HEK293T (cell line): ENCODE measurements at regions not wholly inside any gene's neighbourhood (a gene's known extent, or its start where the extent isn't known, plus 50 kb on each side); places are given as distances from the start of the nearest gene placed in this dataset.

Experiments used
- CTCF ChIA-PET: fragments of 350-600 bp; formaldehyde crosslinking; extraction: SDS; loops from one replicate; lab custom pipeline; 2021; ENCODE audit warnings: antibody characterized with exemption, inconsistent platforms; lab: Yijun Ruan, JAX
- POLR2A ChIA-PET: fragments of 350-600 bp; formaldehyde crosslinking; extraction: SDS; loops from one replicate; lab custom pipeline; 2020; ENCODE audit warnings: antibody characterized with exemption, inconsistent platforms; lab: Yijun Ruan, JAX
- DNase-seq: peaks from one replicate; pipeline ENCODE4 v3.0.0; 2012; ENCODE audit warnings: mixed read lengths; ENCODE audit errors: extremely low spot score
- ARNT ChIP-seq: fragments of 450-650 bp; IDR thresholded peaks from 2 replicates; pipeline ENCODE4 v1.6.1; 2017; ENCODE audit warnings: mild to moderate bottlenecking
- BHLHE40 ChIP-seq: fragments of 450-650 bp; IDR thresholded peaks from 2 replicates; pipeline ENCODE4 v1.6.1; 2016; ENCODE audit warnings: mild to moderate bottlenecking, moderate library complexity, borderline replicate concordance
- CTBP1 ChIP-seq: fragments of 450-650 bp; IDR thresholded peaks from 2 replicates; pipeline ENCODE4 v1.6.1; 2016; ENCODE audit warnings: borderline replicate concordance
- ELF4 ChIP-seq: fragments of 450-650 bp; IDR thresholded peaks from 2 replicates; pipeline ENCODE4 v1.6.1; 2017; ENCODE audit warnings: antibody characterized with exemption
- FOXA1 ChIP-seq: fragments of 450-650 bp; IDR thresholded peaks from 2 replicates; pipeline ENCODE4 v1.6.1; 2016; ENCODE audit warnings: mild to moderate bottlenecking
- FOXK2 ChIP-seq: fragments of 450-650 bp; IDR thresholded peaks from 2 replicates; pipeline ENCODE4 v1.6.1; 2016; ENCODE audit warnings: mild to moderate bottlenecking
- FOXM1 ChIP-seq: fragments of 450-650 bp; IDR thresholded peaks from 2 replicates; pipeline ENCODE4 v1.6.1; 2017; ENCODE audit warnings: mild to moderate bottlenecking, borderline replicate concordance
- HDGF ChIP-seq: fragments of 450-650 bp; IDR thresholded peaks from 2 replicates; pipeline ENCODE4 v1.6.1; 2017; ENCODE audit warnings: antibody characterized with exemption, borderline replicate concordance
- L3MBTL2 ChIP-seq: fragments of 450-650 bp; conservative IDR thresholded peaks from 2 replicates; pipeline ENCODE4 v1.6.1; 2016; ENCODE audit warnings: mild to moderate bottlenecking
- LEF1 ChIP-seq: fragments of 450-650 bp; IDR thresholded peaks from 2 replicates; pipeline ENCODE4 v1.6.1; 2017; ENCODE audit warnings: mild to moderate bottlenecking, borderline replicate concordance
- NFRKB ChIP-seq: fragments of 450-650 bp; IDR thresholded peaks from 2 replicates; pipeline ENCODE4 v1.6.1; 2016; ENCODE audit warnings: mild to moderate bottlenecking, moderate library complexity
- PKNOX1 ChIP-seq: fragments of 450-650 bp; IDR thresholded peaks from 2 replicates; pipeline ENCODE4 v1.6.1; 2016
- SP1 ChIP-seq: fragments of 450-650 bp; IDR thresholded peaks from 2 replicates; pipeline ENCODE4 v1.6.1; 2017
- SUZ12 ChIP-seq: fragments of 450-650 bp; IDR thresholded peaks from 2 replicates; pipeline ENCODE4 v1.6.1; 2016; ENCODE audit warnings: mild to moderate bottlenecking
- TARDBP ChIP-seq: fragments of 450-650 bp; IDR thresholded peaks from 2 replicates; pipeline ENCODE4 v1.6.1; 2016
- ZNF384 ChIP-seq: fragments of 450-650 bp; IDR thresholded peaks from 2 replicates; pipeline ENCODE4 v1.6.1; 2016

DNA sequence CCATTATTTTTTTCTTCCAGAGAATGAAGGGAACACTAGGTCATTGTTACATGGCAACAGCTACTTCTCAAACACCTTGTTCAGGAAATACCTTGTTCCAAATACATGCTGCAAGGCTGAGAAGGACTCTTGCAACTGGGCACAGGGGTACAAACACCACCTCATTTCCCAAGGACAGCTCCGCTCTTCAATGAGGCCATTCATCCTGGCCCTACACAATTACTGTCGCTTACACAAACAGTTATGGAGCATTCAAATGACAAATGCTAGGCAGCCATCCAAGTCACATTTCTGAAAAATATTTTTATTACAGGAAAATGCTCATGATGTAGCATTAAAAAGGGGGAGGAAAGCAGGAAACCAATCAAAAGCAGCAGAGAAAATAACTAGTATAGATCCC is 611.9 kb downstream of the DHX35 start:
- ChIA-PET POLR2A (no interaction called here), CTCF (no interaction called here)
- no peak for DNase-seq
- TF ChIP-seq SP1 (no peak), LEF1 (no peak)

DNA sequence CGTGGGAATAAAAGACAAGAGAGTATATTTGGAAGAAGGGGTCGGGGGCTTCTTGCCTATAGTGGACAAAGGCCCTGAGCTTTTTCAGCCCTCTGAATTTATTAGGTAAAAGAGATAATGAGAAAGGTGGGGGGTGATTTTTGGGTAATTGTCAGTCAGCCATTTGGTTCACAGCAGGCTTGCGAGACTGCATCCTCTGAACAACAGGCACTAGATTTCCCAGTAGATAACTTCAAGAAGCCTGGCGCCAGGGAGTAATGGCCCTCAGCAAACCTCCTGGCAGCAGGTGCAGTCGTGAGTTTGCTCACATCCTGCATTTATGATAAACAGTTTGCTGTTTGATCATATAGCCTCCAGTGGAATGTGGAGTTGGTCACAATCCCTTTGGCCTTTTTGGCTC is 609.0 kb downstream of the DHX35 start:
- no peak for DNase-seq
- ChIA-PET CTCF (no interaction called here), POLR2A (no interaction called here)
- no peak for TF ChIP-seq SP1
- no peak for TF ChIP-seq LEF1
- no peak for TF ChIP-seq ARNT
- no peak for TF ChIP-seq SUZ12
- TF ChIP-seq ZNF384, result no peak
- no peak for TF ChIP-seq FOXK2
- no peak for TF ChIP-seq CTBP1
- no peak for TF ChIP-seq FOXA1
- TF ChIP-seq L3MBTL2, result no peak
- no peak for TF ChIP-seq TARDBP
- TF ChIP-seq HDGF, result no peak
- no peak for TF ChIP-seq PKNOX1

DNA sequence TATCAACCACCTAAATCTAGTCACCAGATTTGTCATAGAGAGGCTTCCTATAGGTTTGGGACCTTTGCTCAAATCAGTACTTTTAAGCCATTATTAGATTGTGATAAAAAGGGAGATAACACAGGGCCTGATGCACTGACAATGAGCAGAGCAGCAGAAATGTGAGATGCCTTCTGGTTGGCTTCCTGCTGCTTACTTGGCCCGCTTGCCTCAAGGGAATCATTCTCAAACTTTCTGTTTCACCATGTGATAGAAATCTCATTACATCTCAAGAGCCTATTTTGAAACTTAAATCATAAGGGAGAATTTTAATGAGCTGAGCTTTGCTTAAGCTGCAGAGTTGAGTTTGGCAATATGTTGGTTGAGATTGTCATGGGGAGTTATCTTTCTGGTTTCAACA is 606.0 kb downstream of the DHX35 start:
- POLR2A ChIA-PET, result no interaction called here
- no peak for TF ChIP-seq NFRKB
- no peak for TF ChIP-seq FOXM1
- no peak for TF ChIP-seq HDGF
- no peak for TF ChIP-seq ARNT
- TF ChIP-seq ZNF384, result no peak
- no peak for TF ChIP-seq TARDBP
- no peak for TF ChIP-seq FOXA1
- no peak for TF ChIP-seq L3MBTL2
- no peak for TF ChIP-seq ELF4
- TF ChIP-seq BHLHE40, result no peak
- TF ChIP-seq SUZ12, result no peak
- no peak for TF ChIP-seq CTBP1
- no peak for TF ChIP-seq FOXK2
- TF ChIP-seq LEF1, result no peak
- TF ChIP-seq PKNOX1, result no peak
- TF ChIP-seq SP1, result no peak
- DNase-seq, result no peak
- CTCF ChIA-PET, result no interaction called here

- POLR2A ChIA-PET, result no interaction called here
- CTCF ChIA-PET, result no interaction called here
- TF ChIP-seq FOXA1, result no peak
- TF ChIP-seq HDGF, result no peak
- TF ChIP-seq FOXK2, result no peak
- TF ChIP-seq SUZ12, result no peak
- TF ChIP-seq TARDBP, result no peak
- no peak for TF ChIP-seq SP1
- no peak for TF ChIP-seq ZNF384
- no peak for TF ChIP-seq ARNT
- no peak for TF ChIP-seq BHLHE40
- no peak for TF ChIP-seq CTBP1
- no peak for TF ChIP-seq LEF1
- TF ChIP-seq FOXM1, result no peak
- TF ChIP-seq PKNOX1, result no peak
- no peak for TF ChIP-seq L3MBTL2
- no peak for TF ChIP-seq ELF4
- DNase-seq, result no peak
Measured at GRCh38 chr20:39563349-39563748, 601.2 kb downstream of the DHX35 start.

DNA sequence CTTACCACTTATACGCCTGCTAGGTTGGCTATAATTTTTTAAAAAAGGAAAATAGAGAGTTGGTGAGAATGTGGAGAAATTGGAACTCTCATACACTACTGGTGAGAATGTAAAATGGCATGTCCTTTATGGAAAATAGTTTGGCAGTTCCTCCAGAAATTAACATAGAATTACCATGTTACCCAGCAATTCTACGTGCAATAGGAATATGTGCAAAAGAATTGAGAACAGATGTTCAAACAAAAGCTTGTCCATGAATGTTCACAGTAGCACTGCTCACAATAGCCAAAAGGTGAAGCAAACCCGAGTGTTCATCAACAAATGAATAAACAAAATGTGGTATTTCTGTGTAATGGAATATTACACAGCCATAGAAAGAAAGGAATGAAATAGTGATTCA is 592.2 kb downstream of the DHX35 start:
- CTCF ChIA-PET, result no interaction called here
- TF ChIP-seq CTBP1 (no peak), TARDBP (no peak), FOXA1 (no peak), LEF1 (no peak), FOXK2 (no peak)
- POLR2A ChIA-PET, result no interaction called here
- no peak for DNase-seq

GRCh38 chr20:39553120-39553519 is 591.0 kb downstream of the DHX35 start:
- ChIA-PET CTCF (no interaction called here), POLR2A (no interaction called here)
- no peak for DNase-seq
- TF ChIP-seq CTBP1 (no peak), FOXK2 (no peak)

GRCh38 chr20:39549733-39550132 is 587.6 kb downstream of the DHX35 start:
- POLR2A ChIA-PET, result no interaction called here
- TF ChIP-seq NFRKB (no peak), HDGF (no peak), LEF1 (no peak), ZNF384 (no peak), SUZ12 (no peak)
- DNase-seq, result no peak
- CTCF ChIA-PET, result no interaction called here
